GM19035 (cell line): ENCODE measurements at regions not wholly inside any gene's neighbourhood (a gene's known extent, or its start where the extent isn't known, plus 50 kb on each side); places are given as distances from the start of the nearest gene placed in this dataset.

Source experiments
- ATAC-seq: cut with Tn5 transposase; IDR thresholded peaks from one replicate; pipeline ENCODE4 v1.9.1; 2021; ENCODE audit not compliant: unreplicated experiment

DNA sequence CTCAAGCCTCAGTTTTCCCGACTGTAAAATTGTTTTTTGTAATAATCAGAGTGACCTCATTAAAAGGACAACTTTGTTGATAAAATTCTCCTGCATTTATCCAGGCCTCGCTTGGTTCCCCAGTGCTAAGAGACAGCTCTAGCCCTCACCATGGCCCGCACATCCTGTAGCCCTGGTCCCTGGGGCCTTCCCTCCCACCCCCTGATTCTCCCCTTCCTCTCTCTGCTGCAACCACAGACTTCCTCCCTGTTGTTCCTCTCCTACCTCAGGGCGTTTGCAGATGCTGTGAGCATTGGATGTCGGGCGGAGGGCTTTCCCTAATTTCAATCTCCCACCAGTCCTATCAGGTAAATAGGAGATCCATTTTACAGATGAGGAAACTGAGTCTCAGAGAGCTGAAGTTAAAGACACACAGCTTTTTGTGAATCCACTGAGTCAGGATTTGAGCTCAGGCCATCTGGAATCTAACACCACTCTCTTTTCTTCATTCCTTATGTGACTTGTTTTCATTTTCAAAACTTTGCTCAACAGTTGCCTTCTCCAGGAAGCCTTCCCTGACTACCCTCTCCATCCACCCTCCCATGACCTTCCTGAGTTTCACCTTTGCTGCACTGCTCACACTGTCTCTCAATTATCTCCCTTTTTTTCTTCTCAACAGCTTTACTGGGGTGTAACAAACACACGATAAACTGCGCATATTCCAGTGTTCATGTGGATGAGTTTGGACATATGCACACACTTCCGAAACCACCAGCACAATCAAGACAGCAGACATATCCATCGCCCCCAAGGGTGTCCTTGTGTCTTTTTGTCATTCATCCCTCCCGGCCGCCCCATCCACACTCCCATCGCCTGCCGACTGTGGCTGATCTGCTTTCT lies 107.1 kb downstream of the CEBPB start:
- ATAC-seq = no peak

DNA sequence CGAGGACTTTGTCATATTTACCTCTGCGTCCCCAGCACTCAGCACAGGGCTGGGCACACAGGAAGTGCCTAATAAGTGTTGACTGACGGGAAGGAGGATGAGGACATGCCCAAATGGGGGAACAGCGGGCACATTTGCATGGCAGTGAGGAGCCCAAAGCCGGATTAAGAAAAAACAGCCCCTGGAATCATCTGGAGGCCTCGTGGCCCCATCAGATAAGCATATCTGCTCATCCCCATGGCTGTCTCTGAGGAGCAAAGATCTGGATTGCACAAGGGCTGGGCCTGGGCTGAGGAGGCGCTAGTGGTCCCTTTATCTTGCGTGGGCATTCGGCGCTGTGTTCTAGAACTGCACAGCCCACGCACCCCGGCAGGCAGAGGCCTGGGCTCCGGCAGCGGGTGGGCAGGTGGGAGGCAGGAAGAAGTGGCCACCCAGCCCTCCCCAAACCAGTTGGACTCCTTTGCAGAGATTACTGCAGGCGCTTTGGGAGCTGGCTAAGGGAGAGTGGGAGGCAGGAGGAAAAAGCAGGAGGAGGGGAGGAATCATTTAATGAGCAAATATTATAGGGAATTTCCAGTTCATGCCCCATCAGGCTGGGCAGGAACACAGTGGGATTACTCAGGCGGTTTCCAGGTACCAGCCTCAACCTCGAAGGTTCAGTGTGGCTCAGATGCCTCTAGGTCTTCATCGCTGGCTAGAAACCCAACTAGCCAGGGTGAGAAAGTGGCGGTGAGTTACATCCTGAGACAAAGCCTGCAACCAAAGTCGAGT lies 108.1 kb downstream of the CEBPB start:
- no peak for ATAC-seq

DNA sequence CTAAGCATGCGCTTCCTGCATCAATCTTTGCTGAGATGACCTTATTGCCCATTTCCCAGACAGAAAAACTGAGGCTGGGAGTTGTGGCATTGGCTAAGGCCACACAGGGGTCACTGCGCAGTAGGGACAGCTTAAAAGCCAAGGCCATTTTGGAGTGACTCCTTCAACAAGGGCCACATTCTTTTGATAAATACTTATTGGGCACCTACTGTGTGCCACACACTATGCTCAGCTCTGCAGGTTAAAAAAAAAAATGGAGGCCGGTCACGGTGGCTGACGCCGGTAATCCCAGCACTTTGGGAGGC lies 108.6 kb downstream of the CEBPB start:
- ATAC-seq = no peak

DNA sequence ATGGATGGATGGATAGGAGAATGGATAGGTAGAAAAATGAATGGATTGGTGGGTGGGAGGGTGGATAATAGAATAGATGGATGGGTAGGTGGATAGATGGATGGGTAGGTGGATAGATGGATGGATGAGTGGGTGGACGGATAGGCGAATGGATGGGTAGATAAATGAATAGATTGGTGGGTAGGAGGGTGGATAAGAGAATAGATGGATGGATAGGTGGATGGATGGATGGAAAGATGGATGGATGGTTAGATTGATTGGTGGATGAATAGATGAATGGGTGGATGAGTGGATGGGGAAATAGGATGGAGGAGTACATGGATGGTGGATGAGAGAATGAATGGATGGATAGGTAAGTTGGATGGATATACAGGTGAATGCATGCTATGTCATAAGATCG lies 110.5 kb downstream of the CEBPB start:
- ATAC-seq = no peak

DNA sequence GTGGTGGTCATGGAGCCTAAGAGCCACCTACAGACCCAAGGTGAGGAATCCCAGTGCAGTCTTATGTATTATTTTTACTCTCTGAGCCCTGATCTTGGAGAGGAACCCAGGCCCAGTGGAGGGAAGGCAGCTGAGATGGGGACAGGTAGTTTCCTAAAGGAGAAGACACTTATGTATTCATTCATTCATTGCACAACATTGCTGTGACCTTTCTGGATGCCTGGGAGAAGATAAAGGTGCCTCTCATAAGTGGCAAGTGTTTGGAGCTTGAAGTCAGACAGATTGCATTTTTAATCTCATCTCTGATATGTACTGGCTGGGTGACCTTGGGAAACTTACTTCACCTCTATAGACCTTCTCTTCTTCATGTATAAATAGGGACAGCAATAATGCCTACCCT lies 111.1 kb downstream of the CEBPB start:
- no peak for ATAC-seq

DNA sequence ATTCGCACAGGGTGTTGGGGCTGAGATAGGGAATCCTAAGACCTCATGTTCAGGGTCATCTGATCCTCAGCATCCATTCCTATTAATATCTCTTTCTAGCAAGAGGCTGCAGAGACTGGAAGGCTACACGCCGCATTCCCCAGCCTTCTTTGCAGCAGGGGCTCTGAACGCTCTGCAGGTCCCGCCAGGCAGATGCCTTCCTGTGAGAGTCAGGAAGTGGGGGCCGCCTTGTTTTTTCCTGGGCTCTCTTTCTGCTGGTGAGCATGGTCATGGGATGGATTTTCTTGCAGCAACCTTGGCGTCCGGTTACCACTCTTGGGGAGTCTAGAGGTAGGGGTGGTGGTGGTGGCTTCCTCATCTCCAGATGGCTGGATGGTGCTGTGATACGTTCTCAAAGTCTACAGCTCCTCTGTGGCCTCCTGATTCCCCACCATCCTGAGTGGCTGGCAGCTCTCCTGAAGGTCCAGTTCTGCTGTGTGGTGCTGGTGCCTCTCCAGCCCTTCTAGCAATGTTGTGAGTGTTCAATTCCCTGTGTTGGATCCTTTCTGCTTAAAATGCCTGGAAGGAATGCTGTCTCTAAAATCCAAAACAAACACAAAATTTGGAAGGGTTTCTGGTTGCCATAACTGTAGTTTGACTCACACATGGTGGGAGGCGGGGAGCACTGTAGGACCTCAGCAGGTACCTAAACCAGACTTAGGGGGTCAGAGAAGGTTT lies 111.9 kb downstream of the CEBPB start:
- ATAC-seq = no peak

DNA sequence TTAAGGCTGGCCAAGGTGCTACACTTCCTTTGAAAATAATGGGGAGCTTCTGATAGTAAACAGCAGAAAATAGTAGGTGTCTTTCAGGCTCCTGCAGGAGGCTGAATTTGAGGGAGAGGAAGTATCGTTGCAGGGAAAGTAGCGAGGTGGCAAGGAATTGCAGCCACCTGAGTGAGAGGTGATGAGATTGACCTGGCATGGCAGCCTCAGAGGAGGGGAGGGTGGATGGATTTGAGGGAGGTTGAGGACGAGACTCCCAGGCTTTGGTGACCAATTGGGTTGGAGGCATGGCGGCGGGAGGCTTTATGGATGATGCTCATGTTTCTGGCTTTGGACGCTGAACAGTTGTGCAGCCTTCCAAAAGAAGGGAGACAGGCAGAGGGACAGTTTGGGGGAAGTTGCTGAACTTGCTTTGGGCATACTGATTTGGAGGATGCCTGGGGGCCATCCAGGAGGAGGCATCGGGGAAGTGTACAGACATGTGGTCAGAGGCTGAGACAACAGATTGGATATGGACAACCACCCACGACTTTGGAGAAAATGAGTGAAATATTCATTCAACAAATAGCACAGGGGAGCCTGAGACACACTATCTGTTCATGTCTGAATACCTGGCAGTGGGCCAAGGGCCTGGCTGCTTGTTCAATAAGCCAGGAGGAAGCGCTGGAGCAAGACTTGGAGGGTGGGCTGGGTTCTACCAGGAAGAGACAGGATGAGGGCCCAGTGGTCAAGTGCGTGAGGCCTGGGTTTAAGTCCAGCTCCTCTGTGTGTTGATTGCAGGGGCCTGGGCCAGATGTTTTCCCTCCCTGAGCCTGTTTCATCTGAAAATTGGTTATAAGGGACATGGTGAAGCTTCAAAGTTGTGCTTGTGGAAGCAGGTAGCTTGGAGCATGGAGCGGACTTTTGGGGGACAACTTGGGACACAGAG lies 113.2 kb downstream of the CEBPB start:
- no peak for ATAC-seq

DNA sequence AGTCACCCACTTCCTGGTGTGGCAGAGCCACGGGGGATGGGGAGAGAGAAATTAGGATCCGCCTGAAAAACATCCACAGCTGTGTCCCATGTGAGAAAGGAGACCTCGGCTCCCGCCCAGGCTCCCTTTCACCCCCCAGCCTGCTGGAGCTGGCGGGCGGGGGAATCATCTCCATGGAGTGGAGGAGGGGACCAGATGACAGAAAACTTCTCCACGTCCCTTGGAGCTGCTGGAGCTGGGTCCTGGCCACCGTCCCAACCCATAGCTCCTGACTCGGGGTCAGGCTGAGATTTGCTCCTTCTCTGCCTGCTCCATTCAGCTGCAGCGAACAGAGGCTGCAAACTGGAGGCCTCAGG lies 113.8 kb downstream of the CEBPB start:
- ATAC-seq = no peak

DNA sequence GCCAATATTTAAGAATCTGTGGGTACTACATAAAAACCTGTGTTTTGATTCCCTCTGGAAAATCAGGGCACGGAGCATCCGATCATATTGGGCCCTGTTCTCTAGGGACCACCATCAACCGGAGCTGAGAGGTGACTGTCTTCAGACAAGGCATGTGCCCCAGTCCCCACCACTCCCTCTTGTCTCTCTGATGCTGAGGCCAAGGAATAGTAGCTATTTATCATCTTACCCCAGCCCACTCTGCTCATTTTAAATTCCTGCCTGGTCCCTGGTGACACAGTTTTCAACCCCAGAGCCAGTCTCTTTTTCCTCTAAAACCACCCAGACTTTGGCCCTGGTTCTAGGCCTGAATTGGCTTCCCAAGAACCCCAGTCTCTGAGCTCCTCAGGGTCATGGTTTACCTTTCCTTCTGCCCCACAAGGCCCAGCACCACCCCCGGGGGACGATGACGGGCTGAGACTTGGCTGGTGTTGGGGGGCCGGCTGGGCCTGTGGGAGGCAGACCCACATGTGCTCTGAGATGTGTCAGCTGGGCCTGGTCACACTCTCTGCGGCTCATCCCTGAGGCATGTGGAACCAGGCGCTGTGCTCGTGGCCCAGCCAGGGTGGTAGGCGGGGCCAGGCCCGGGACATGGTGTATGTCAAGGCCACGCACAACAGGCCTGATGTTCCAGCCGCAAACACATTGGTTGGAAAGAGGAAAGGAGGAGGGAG lies 114.4 kb downstream of the CEBPB start:
- ATAC-seq = no peak

DNA sequence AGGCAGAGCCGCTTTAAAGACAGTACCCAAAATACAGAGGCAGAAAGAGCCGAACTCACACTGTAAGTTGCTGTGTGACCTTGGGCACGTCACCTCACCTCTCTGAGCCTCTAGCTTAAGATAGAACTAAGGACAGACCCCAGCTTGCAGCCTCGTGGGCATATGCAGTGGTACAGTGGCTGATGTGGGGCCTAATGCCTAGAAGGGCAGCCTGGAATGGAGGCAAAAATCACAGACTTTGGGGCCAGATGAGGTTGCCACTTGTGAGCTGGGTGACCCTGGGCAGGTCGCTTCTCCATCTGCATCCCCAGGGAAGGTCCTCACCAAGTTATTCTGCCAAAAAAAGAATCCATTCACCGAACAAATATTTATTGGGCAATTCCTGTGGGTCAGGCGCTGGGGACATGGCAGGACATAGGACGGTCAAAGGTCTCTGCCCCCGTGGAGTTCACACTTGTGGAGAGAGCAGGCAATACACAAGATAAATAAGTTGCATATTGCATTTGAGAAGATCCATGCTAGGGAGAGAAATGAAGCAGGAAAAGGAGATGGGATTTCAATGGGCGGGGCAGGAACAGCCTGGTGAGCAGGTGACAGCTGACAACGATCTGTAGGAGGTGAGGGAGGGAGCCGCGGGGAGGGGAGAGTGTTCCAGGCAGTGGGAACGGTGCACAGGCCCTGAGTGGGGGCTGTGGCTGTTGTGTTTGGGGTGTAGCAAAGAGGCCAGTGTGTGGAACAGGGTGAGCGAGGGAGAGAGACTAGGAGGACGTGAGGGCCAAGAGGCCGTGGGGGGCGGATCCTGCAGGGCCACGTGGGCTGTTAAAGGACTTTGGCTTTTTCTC lies 115.2 kb downstream of the CEBPB start:
- ATAC-seq = no peak

DNA sequence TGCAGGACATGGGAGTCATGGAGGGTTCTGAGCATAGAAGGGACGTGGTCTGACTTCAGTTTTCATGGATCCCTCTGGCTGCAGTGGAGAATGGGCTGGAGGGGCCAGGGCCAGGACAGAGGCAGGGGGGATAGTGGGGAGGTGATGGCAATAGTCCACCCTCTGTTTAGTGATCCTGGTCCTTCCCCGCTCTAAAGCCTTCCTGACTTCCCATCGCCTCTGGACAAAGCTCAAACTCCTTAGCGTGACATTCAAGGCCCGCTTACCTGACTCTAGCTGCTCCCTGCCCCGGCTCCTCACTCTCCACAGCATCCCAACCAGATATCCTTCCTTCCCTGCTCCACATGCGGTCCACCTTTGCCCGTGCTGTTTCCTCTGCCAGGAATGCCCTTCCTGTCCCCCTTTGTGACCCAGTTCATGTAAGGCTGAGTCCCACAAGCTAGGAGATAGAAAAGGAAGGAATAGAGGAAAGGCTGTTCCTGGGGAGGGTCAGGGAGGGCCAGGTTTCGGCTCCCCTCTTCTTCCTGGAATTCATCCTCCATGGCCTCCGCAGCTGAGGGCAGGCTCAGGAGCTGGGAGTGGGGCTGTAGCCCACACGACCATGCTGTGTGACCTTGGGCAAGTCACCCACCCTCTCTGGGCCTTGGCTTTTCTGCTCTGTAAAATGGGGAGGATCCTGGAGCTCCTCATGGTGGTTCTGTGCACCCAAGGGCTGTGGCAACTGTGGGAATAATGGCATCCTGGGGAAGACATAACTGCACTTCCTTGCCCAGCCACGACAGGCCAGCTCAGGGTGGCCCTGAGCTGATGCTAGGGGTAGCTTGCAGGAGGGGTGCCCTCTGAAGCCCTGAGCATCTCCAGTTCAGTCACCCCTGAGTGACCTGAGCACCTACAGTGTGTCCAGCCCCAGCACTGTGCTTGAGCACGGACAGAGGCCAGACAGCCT lies 116.1 kb downstream of the CEBPB start:
- no peak for ATAC-seq

DNA sequence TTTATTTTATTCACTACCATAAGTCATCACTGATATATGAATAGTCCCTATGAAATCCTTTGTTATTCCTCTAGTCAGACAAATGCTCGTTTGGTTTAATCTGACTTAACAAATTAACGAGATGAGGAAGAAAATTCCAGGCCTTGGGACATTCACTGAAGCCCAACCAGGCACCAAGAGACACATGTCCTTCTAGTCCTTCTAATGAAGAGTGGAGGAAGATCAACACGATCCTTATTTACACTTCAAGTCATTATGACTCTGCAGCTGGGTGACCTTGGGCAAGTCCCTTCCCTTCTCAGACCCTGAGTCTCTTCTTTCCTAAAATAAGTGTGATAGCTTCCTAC lies 117.5 kb downstream of the CEBPB start:
- no peak for ATAC-seq

DNA sequence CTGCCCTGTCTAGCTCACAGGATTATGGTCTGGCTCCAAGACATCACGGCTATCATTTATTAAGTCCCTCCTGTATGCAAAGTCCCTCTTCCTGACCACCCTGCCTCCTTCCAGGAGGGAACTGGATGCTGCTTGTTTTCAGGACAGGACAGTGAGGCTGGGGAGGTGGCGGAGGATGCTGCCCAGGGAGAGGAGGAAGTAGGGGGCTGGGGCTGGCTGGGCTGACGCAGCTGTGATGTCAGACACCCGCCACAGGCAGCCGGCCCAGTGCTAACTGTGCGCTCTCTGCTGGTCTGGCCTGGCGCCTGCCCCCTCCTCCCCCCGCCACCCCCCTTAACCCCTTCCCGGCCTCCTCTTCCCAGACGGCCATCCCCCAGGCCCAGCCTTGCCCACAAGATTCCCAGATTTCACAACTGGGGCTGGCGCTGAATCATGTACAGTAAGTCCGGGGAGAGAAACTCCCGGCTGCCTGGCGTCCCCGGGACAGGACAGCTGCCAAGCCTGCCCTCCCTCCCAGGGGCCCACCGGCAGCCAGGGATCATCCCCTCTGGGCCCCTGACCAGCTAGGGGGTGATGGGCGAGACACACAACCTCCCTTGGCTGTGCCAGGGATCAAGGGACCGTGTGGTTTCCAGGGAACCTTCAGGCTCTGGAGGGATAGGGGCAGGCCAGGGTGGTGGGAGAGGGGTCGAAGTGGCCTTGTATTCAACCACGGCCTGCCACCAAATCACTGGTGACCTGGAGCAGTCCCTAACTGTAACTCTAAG lies 118.1 kb downstream of the CEBPB start:
- ATAC-seq = no peak

DNA sequence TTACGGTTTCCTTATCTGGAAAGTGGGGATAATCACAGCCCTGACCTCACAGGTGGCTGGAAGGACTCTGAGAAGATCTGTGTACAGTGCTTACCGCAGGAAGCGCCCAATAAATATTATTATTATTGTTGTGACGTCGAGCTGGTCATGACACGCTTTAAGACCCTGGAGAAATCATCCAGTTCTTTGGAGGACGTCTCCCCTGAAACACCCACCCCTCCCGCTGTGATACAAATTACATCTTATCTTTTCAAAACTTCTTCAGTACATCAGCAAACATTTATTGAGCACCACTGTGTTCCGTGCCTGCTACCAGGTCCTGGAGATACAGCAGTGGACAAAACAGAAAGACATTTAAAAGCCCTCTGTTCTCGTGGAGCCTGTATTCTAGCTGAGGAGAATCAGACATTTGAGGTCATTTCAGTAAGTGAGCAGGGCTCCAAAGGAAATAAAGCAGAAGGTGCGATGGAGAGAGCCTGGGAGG lies 118.7 kb downstream of the CEBPB start:
- ATAC-seq = no peak

DNA sequence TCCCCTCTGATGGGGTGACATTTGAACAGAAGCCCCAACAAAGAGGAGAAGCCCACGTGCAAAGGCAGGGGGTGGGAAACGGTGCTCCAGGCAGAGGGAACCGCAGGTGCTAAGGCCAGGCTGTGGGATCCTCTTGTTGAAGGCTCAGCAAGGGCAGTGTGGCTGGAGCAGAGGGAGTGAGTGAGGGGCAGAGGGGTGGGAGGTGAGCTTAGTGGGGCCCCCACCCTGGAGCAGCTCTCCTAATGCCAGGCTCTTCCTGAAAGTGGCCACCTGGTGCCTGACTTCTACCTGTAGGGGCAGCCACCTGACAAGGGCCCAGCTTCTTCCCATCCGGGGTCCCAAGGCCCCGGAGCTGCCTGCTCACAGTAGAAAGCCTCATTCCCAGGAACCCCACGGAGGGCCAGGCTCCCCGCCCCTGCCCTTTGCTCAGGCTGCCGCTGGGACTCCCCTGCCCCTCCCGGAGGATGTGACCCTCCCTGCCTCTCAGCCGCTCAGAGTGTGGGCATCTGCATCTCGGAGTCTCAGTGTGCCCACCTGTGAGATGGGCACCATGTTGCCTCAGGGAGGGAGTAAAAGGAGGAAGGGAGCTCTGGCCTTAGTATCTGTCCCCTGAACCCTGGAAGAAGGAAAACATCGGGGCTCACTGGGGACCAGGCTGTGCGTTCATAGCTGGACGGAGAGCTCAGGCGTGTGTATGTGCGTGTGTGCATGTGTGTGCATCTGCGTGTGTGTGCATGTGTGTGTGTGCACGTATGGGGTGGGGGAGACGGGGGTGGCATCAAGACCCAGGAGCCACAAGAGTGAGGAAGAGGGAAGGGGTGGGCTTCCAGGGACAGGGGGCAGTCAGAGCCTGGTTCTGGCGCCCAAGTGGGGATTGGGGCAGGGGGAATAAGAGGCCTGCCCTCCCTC lies 119.4 kb downstream of the CEBPB start:
- ATAC-seq = no peak

DNA sequence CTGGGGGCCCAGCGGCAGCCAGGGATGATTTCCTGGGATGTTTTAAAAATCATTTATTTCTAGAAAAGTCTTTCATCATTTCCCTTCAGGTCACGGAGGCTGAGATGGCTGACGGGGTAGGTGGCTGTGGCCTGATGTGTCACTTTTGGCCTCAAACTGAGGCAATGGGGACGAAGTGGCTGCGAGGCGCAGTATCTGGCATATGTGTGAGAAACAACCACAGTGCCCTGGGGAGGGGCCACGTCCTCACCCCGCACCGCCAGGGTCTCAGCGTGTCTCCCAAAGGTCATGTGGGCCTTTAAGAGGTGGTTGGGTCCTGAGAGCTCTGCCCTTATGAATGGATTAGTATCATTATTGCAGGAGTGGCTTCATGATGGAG lies 120.0 kb downstream of the CEBPB start:
- no peak for ATAC-seq
